ENCODE measurements at regions not wholly inside any gene's neighbourhood (a gene's known extent, or its start where the extent isn't known, plus 50 kb on each side); places are given as distances from the start of the nearest gene placed in this dataset.

GRCh38 chr12:102334765-102335164, 137.1 kb upstream of the PMCH start:
- H3K9me3 ChIP-seq, result no peaks in the 10 kb centered on the region
- CTCF ChIA-PET, result no interaction called here
- Mint-ChIP-seq H3K4me1 (ENCODE audit: low read depth, unreplicated experiment) (no peaks in the 10 kb centered on the region), H3K4me3 (ENCODE audit: unreplicated experiment) (no peak overlapping the region), H3K27ac (ENCODE audit: unreplicated experiment) (no peak overlapping the region), H3K9me3 (ENCODE audit: unreplicated experiment) (peaks cover 16% of the 10 kb centered on the region), H3K27me3 (ENCODE audit: insufficient read depth, unreplicated experiment) (no peaks in the 10 kb centered on the region), H3K36me3 (ENCODE audit: insufficient read depth, unreplicated experiment) (no peaks in the 10 kb centered on the region)
- no peak for TF ChIP-seq CTCF (IDR thresholded peaks at IDR 0.05; ENCODE audit: insufficient read depth in 1 of 2, low read depth in 1 of 2, low read length in 1 of 2, severe bottlenecking in 1 of 2, unreplicated experiment in 1 of 2)
- intact Hi-C loops (cut with micrococcal nuclease; ENCODE audit: unreplicated experiment), result no loop called here
- H3K36me3 ChIP-seq (ENCODE audit: control insufficient read depth, insufficient read depth, low read length), result no peaks in the 10 kb centered on the region
- no peaks in the 10 kb centered on the region for H3K27me3 ChIP-seq (replicated peaks; ENCODE audit: control insufficient read depth, insufficient read depth, low read length)
- no peak for DNase-seq
- H3K4me1 ChIP-seq, result no peaks in the 10 kb centered on the region
- POLR2A ChIA-PET, result no interaction called here
- no TSS peak for BruUV-seq (replicated peaks)
- H3K4me3 ChIP-seq (ENCODE audit: low read depth, low read length), result no peak overlapping the region

GRCh38 chr12:102331419-102331818, 133.8 kb upstream of the PMCH start:
- Histone ChIP-seq H3K4me1 (no peaks in the 10 kb centered on the region), H3K9me3 (no peaks in the 10 kb centered on the region), H3K4me3 (ENCODE audit: low read depth, low read length) (no peak overlapping the region), H3K36me3 (ENCODE audit: control insufficient read depth, insufficient read depth, low read length) (no peaks in the 10 kb centered on the region), H3K27me3 (replicated peaks; ENCODE audit: control insufficient read depth, insufficient read depth, low read length) (no peaks in the 10 kb centered on the region)
- no peak for DNase-seq
- peaks cover 16% of the 10 kb centered on the region for H3K9me3 Mint-ChIP-seq (ENCODE audit: unreplicated experiment)
- H3K4me1 Mint-ChIP-seq (ENCODE audit: low read depth, unreplicated experiment), result no peaks in the 10 kb centered on the region
- intact Hi-C loops (cut with micrococcal nuclease; ENCODE audit: unreplicated experiment), result no loop called here
- no TSS peak for BruUV-seq (replicated peaks)
- H3K27me3 Mint-ChIP-seq (ENCODE audit: insufficient read depth, unreplicated experiment), result no peaks in the 10 kb centered on the region
- no peak for TF ChIP-seq CTCF (IDR thresholded peaks at IDR 0.05; ENCODE audit: insufficient read depth in 1 of 2, low read depth in 1 of 2, low read length in 1 of 2, severe bottlenecking in 1 of 2, unreplicated experiment in 1 of 2)
- H3K36me3 Mint-ChIP-seq (ENCODE audit: insufficient read depth, unreplicated experiment), result no peaks in the 10 kb centered on the region
- no peak overlapping the region for H3K27ac Mint-ChIP-seq (ENCODE audit: unreplicated experiment)
- ChIA-PET CTCF (no interaction called here), POLR2A (no interaction called here)
- H3K4me3 Mint-ChIP-seq (ENCODE audit: unreplicated experiment), result no peak overlapping the region

GRCh38 chr12:102329883-102330282, 132.2 kb upstream of the PMCH start:
- Histone ChIP-seq H3K27me3 (replicated peaks; ENCODE audit: control insufficient read depth, insufficient read depth, low read length) (no peaks in the 10 kb centered on the region), H3K4me1 (no peaks in the 10 kb centered on the region), H3K36me3 (ENCODE audit: control insufficient read depth, insufficient read depth, low read length) (no peaks in the 10 kb centered on the region), H3K4me3 (ENCODE audit: low read depth, low read length) (no peak overlapping the region), H3K9me3 (no peaks in the 10 kb centered on the region)
- Mint-ChIP-seq H3K36me3 (ENCODE audit: insufficient read depth, unreplicated experiment) (no peaks in the 10 kb centered on the region), H3K27me3 (ENCODE audit: insufficient read depth, unreplicated experiment) (no peaks in the 10 kb centered on the region), H3K4me1 (ENCODE audit: low read depth, unreplicated experiment) (no peaks in the 10 kb centered on the region), H3K9me3 (ENCODE audit: unreplicated experiment) (peaks cover 4% of the 10 kb centered on the region), H3K27ac (ENCODE audit: unreplicated experiment) (no peak overlapping the region), H3K4me3 (ENCODE audit: unreplicated experiment) (no peak overlapping the region)
- intact Hi-C loops (cut with micrococcal nuclease; ENCODE audit: unreplicated experiment), result no loop called here
- DNase-seq, result no peak
- POLR2A ChIA-PET, result no interaction called here
- CTCF ChIA-PET, result no interaction called here
- no TSS peak for BruUV-seq (replicated peaks)
- TF ChIP-seq CTCF (IDR thresholded peaks at IDR 0.05; ENCODE audit: insufficient read depth in 1 of 2, low read depth in 1 of 2, low read length in 1 of 2, severe bottlenecking in 1 of 2, unreplicated experiment in 1 of 2), result no peak

Data from Caco-2 (cell line).